ENCODE measurements at regions not wholly inside any gene's neighbourhood (a gene's known extent, or its start where the extent isn't known, plus 50 kb on each side); places are given as distances from the start of the nearest gene placed in this dataset.

DNA sequence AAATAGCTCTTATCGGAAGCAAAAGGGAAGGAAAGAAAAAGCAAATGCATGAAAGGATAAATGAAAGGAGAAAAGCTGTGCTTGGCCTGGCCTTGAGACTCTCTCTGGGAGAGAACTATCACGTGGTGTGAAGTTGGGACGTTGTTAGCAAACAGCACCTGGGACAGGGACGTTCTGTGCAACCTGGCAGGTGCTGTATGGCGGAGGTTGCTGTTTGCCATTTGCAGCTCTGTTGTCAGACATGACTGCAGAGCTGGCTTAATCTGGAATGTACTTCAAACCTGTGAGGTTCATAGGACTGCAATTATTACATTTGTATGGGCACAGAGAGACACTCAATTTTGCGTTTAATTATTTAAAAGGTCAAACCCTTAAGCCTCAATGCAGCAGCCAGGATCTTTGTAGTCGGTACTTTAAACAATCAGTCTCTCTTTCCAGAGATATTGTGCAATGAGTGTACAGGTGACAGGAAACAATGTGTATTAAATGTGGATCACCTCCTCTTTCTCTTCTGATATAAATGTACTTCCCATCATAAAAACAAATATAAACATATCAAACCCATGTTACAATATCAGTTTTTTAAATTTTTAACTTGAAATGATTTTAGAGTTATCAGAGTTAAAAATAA, 800.5 kb upstream of the KCND2 start:
- DNase-seq (no peak), ATAC-seq (no peak)
- Mint-ChIP-seq H3K27me3 (no peaks in the 10 kb centered on the region), H3K4me1 (no peaks in the 10 kb centered on the region), H3K36me3 (ENCODE audit: low read depth) (no peaks in the 10 kb centered on the region), H3K27ac (no peak overlapping the region), H3K4me3 (no peak overlapping the region)
- no peaks in the 10 kb centered on the region for H3K9me3 ChIP-seq (ENCODE audit: control insufficient read depth, low read length, poor library complexity, severe bottlenecking)

DNA sequence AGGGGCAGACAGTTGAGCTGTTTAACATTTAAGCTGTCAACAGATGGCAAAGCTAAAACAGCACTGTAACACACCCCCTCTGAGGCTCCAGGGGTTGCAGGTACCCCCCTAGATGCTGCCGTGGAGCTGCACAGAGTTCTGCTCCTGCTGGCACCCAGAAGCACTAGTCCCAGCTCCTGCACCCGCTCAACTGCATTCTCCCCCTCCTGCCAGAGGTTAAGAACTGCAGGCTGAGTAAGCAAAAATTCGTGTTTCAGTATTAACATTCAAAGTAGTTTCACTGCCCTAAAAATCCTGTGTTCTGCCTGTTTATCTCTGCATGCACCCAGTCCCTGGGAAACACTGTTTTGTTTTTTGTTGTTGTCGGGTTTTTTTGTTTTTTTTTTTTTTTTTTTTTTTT, 790.8 kb upstream of the KCND2 start:
- Mint-ChIP-seq H3K27ac (no peak overlapping the region), H3K36me3 (ENCODE audit: low read depth) (no peaks in the 10 kb centered on the region), H3K4me1 (no peaks in the 10 kb centered on the region), H3K27me3 (no peaks in the 10 kb centered on the region), H3K4me3 (no peak overlapping the region)
- no peaks in the 10 kb centered on the region for H3K9me3 ChIP-seq (ENCODE audit: control insufficient read depth, low read length, poor library complexity, severe bottlenecking)
- ATAC-seq (no peak), DNase-seq (no peak)

DNA sequence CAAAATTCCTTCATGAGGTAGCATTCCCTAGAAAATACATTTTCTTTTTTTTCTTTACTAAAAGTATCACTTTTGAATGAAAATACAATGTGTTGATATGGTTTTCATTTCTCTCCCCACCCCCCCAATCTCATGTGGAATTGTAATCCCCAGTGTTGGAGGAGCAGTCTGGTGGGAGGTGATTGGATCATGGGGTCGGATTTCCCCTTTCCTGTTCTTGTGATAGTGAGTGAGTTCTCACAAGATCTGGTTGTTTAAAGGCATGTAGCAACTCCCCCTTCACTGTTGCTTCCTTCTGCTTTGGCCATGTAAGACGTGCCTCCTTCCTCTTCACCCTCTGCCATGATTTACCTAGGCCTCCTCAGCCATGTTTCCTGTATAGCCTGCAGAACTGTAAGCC, 790.3 kb upstream of the KCND2 start:
- no peak overlapping the region for H3K4me3 Mint-ChIP-seq
- no peaks in the 10 kb centered on the region for H3K9me3 ChIP-seq (ENCODE audit: control insufficient read depth, low read length, poor library complexity, severe bottlenecking)
- no peak for ATAC-seq
- H3K36me3 Mint-ChIP-seq (ENCODE audit: low read depth) = no peaks in the 10 kb centered on the region
- H3K27me3 Mint-ChIP-seq = no peaks in the 10 kb centered on the region
- no peak overlapping the region for H3K27ac Mint-ChIP-seq
- H3K4me1 Mint-ChIP-seq = no peaks in the 10 kb centered on the region
- no peak for DNase-seq

DNA sequence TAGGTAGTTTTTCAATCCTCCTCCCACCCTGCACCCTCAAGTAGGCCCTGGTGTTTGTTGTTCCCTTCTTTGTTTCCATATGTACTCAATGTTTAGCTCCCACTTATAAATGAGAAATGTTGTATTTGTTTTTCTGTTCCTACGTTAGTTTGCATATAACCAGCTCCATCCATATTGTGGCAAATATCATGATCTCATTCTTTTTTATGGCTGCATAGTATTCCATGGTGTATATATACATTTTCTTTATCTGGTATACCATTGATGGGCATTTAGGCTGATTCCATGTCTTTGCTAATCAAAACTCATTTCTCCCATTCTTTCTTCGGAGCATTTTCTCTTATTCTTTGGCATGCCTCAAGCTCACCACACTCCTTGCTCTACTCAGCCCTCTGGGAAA, 789.6 kb upstream of the KCND2 start:
- DNase-seq = no peak
- no peak for ATAC-seq
- Mint-ChIP-seq H3K27me3 (no peaks in the 10 kb centered on the region), H3K36me3 (ENCODE audit: low read depth) (no peaks in the 10 kb centered on the region), H3K4me3 (no peak overlapping the region), H3K4me1 (no peaks in the 10 kb centered on the region), H3K27ac (no peak overlapping the region)
- no peaks in the 10 kb centered on the region for H3K9me3 ChIP-seq (ENCODE audit: control insufficient read depth, low read length, poor library complexity, severe bottlenecking)

DNA sequence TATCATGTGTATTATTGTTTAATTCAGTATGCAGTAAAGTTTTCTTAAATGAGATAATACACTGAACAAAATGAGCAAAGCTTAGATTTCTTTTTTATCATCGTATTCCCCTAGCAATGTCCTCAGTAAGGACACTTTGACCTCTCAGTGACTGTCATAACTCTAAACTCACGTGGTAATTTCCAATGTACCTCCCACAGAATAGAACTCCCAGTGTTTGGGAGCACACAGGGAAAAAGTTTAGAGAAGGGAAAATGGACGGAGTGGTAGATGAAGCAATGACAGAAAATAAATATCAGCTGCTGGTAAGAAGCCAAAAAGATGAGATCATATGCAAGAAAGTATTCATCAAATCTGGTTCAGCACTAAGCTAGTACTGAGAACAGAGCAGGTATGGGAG, 758.6 kb upstream of the KCND2 start:
- DNase-seq (no peak), ATAC-seq (no peak)
- H3K27ac Mint-ChIP-seq = no peak overlapping the region
- H3K4me1 Mint-ChIP-seq = no peaks in the 10 kb centered on the region
- H3K9me3 ChIP-seq (ENCODE audit: control insufficient read depth, low read length, poor library complexity, severe bottlenecking) = no peaks in the 10 kb centered on the region
- H3K27me3 Mint-ChIP-seq = no peaks in the 10 kb centered on the region
- no peaks in the 10 kb centered on the region for H3K36me3 Mint-ChIP-seq (ENCODE audit: low read depth)
- no peak overlapping the region for H3K4me3 Mint-ChIP-seq

DNA sequence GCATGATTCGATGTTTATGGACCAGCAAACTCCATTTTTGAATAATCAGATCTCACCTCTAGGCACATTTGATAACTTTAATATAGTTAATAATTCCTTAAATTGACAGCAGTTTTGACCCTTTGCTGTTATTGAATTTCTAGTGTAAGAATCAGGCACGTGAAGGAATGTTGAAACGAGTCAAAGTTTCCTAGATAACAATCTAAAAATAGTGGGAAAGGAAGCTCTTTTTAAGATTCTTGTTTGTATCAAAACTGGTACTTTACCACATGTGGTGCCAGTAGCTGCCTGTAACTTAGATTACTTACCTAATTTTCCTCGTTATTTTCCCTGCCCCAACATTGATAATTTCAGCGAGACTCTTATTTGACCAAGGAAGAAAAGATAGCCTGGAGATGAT, 757.8 kb upstream of the KCND2 start:
- H3K9me3 ChIP-seq (ENCODE audit: control insufficient read depth, low read length, poor library complexity, severe bottlenecking) = no peaks in the 10 kb centered on the region
- no peaks in the 10 kb centered on the region for H3K36me3 Mint-ChIP-seq (ENCODE audit: low read depth)
- H3K27me3 Mint-ChIP-seq = no peaks in the 10 kb centered on the region
- H3K27ac Mint-ChIP-seq = no peak overlapping the region
- no peak for DNase-seq
- H3K4me1 Mint-ChIP-seq = no peaks in the 10 kb centered on the region
- no peak overlapping the region for H3K4me3 Mint-ChIP-seq
- ATAC-seq = no peak

DNA sequence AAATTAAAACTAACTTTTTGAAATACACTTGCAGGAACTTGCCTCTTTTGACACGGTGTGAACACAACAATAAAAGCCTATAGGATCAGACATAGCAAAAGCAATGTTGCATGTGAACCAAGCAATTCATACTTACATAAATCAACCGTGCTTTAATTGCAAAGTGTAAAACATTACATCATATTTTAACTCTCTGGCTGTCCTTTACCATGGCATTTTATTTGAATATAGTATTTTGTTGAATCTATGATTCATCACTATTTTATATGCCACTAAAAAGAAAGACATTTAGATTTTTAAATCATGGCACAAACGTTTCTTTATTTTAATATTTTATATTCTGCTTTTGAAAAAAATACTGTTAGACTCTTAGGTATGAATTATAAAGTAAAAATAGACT, 757.0 kb upstream of the KCND2 start:
- Mint-ChIP-seq H3K4me3 (no peak overlapping the region), H3K36me3 (ENCODE audit: low read depth) (no peaks in the 10 kb centered on the region), H3K27ac (no peak overlapping the region), H3K4me1 (no peaks in the 10 kb centered on the region), H3K27me3 (no peaks in the 10 kb centered on the region)
- no peak for ATAC-seq
- no peak for DNase-seq
- no peaks in the 10 kb centered on the region for H3K9me3 ChIP-seq (ENCODE audit: control insufficient read depth, low read length, poor library complexity, severe bottlenecking)

DNA sequence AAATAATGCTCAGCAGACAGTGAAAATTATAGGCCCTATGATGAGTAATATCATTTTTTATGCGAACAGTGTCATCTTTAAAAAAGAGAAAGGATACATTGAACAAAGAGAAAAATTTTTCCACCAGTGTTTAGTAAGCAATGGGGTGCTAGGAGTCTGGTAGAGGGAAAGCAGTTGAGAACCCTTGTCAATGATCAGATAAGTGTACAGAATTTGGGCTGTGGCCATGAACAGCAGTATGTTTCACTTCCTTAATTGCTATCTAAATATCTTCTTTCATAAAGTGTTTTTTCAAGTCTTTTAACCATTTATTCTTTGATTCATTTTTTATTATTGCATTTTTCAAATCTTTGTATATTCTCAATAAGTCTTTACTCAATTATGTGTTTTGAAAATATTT, 750.7 kb upstream of the KCND2 start:
- H3K4me3 Mint-ChIP-seq = no peak overlapping the region
- no peaks in the 10 kb centered on the region for H3K36me3 Mint-ChIP-seq (ENCODE audit: low read depth)
- no peak for DNase-seq
- no peaks in the 10 kb centered on the region for H3K4me1 Mint-ChIP-seq
- no peak overlapping the region for H3K27ac Mint-ChIP-seq
- no peak for ATAC-seq
- H3K9me3 ChIP-seq (ENCODE audit: control insufficient read depth, low read length, poor library complexity, severe bottlenecking) = no peaks in the 10 kb centered on the region
- no peaks in the 10 kb centered on the region for H3K27me3 Mint-ChIP-seq

DNA sequence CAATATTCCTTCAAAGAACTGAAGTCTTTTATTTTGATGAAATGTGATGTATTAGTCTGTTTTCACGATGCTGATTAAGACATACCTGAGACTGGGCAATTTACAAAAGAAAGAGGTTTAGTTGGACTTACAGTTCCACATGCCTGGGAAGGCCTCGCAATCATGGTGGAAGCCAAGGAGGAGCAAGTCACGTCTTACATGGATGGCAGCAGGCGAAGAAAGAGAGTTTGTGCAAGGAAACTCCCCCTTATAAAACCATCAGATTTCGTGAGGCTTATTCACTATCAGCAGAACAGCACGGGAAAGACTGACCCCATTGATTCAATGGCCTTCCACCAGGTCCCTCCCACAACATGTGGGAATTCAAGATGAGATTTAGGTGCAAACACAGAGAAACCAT, 750.3 kb upstream of the KCND2 start:
- ATAC-seq (no peak), DNase-seq (no peak)
- no peak overlapping the region for H3K4me3 Mint-ChIP-seq
- no peaks in the 10 kb centered on the region for H3K4me1 Mint-ChIP-seq
- no peak overlapping the region for H3K27ac Mint-ChIP-seq
- no peaks in the 10 kb centered on the region for H3K36me3 Mint-ChIP-seq (ENCODE audit: low read depth)
- H3K27me3 Mint-ChIP-seq = no peaks in the 10 kb centered on the region
- no peaks in the 10 kb centered on the region for H3K9me3 ChIP-seq (ENCODE audit: control insufficient read depth, low read length, poor library complexity, severe bottlenecking)

DNA sequence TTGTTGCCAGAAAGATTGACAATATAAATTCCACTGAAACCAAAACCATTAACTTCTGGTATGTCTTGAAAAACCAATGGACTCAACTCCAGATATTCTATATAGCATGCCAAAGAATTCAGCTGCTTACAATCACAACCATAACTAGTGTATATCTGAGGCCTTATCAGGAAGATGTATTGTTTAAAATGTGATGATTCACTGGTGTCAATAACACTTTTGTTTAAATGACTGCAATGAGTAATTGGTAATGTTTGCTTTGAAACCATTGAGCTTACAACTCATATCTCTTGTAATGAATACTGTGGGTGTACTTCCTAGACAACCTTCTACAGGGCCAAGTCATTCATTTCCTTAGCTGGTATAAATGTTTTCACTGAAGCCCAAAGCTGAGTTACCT, 727.9 kb upstream of the KCND2 start:
- Mint-ChIP-seq H3K27me3 (no peaks in the 10 kb centered on the region), H3K36me3 (ENCODE audit: low read depth) (no peaks in the 10 kb centered on the region), H3K4me3 (no peak overlapping the region), H3K27ac (no peak overlapping the region), H3K4me1 (no peaks in the 10 kb centered on the region)
- no peak for ATAC-seq
- DNase-seq = no peak
- no peaks in the 10 kb centered on the region for H3K9me3 ChIP-seq (ENCODE audit: control insufficient read depth, low read length, poor library complexity, severe bottlenecking)

DNA sequence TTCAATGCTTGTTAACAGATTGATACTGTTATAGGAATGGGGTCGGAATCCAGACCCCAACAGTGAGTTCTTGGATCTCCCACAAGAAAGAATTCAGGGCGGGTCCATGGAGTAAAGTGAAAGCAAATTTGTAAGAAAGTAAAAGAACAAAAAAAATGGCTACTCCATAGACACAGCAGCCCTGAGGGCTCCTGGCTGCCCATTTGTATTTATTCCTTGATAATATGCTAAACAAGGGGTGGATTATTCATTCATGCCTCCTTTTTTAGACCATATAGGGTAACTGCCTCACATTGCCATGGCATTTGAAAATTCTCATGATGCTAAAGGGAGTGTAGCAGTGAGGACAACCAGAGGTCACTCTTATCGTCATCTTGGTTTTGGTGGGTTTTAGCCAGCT, 717.2 kb upstream of the KCND2 start:
- no peak for DNase-seq
- no peaks in the 10 kb centered on the region for H3K27me3 Mint-ChIP-seq
- H3K27ac Mint-ChIP-seq = no peak overlapping the region
- no peaks in the 10 kb centered on the region for H3K36me3 Mint-ChIP-seq (ENCODE audit: low read depth)
- H3K4me1 Mint-ChIP-seq = no peaks in the 10 kb centered on the region
- no peak overlapping the region for H3K4me3 Mint-ChIP-seq
- ATAC-seq = no peak
- no peaks in the 10 kb centered on the region for H3K9me3 ChIP-seq (ENCODE audit: control insufficient read depth, low read length, poor library complexity, severe bottlenecking)

DNA sequence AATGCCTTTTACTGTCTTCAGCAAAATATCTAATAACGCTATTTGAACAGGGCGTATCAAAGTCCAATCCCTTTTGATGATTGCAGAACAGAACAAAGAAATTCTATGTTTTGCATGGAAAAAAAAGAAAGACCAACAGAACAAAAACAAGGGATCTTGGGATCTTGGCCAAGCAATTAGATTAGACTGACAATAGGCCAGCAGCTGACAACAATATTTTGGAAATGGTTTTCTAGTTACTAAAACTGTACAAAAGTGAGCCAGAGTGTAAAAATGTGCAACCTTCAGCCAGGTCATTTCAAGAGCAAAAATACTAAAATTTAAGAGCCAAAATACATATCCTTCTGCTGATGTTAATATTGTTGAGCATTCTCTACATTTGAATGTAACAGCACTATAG, 716.5 kb upstream of the KCND2 start:
- Mint-ChIP-seq H3K27ac (no peak overlapping the region), H3K27me3 (no peaks in the 10 kb centered on the region), H3K36me3 (ENCODE audit: low read depth) (no peaks in the 10 kb centered on the region), H3K4me3 (no peak overlapping the region), H3K4me1 (no peaks in the 10 kb centered on the region)
- no peak for ATAC-seq
- H3K9me3 ChIP-seq (ENCODE audit: control insufficient read depth, low read length, poor library complexity, severe bottlenecking) = no peaks in the 10 kb centered on the region
- DNase-seq = no peak

DNA sequence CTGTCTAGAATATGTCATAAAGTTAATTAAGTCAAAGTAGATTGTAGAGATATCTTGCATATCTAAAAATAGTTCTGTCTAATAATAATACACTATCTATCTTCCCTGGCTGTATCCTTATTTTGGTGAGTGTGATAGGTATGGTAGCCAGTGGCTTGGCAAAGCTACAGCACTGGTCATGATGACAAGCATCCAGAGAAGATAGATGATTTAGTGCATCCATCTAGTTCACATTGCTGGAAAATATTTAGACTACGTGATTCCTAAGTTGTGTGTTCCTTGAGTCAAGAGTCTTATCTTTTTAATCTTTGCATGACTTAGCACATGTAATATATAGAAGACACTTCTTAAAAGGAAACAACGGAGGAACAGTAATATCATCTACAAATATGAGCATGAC, 711.2 kb upstream of the KCND2 start:
- no peaks in the 10 kb centered on the region for H3K4me1 Mint-ChIP-seq
- no peak overlapping the region for H3K4me3 Mint-ChIP-seq
- H3K36me3 Mint-ChIP-seq (ENCODE audit: low read depth) = no peaks in the 10 kb centered on the region
- no peaks in the 10 kb centered on the region for H3K27me3 Mint-ChIP-seq
- ATAC-seq = no peak
- no peak for DNase-seq
- no peak overlapping the region for H3K27ac Mint-ChIP-seq
- H3K9me3 ChIP-seq (ENCODE audit: control insufficient read depth, low read length, poor library complexity, severe bottlenecking) = no peaks in the 10 kb centered on the region

DNA sequence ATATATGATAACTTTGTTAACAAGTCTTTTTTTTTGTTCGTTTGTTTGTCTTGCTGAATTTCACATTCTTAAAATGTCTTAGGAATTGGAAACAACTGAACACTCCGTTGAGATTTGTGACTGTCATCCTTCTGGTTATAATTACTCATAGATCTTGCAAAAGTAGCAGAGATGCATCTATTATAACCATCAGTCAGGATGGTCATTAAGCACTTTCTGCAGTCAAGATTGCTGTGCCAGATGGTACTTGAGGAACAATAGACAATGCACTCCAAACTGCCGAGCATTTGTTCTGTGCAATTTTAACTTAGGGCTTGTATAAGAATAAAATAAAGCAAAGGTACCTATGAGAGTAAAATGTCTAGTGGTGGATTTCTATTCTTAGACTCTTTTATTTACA, 710.1 kb upstream of the KCND2 start:
- Mint-ChIP-seq H3K36me3 (ENCODE audit: low read depth) (no peaks in the 10 kb centered on the region), H3K27ac (no peak overlapping the region), H3K4me1 (no peaks in the 10 kb centered on the region), H3K4me3 (no peak overlapping the region), H3K27me3 (no peaks in the 10 kb centered on the region)
- H3K9me3 ChIP-seq (ENCODE audit: control insufficient read depth, low read length, poor library complexity, severe bottlenecking) = no peaks in the 10 kb centered on the region
- DNase-seq (no peak), ATAC-seq (no peak)

DNA sequence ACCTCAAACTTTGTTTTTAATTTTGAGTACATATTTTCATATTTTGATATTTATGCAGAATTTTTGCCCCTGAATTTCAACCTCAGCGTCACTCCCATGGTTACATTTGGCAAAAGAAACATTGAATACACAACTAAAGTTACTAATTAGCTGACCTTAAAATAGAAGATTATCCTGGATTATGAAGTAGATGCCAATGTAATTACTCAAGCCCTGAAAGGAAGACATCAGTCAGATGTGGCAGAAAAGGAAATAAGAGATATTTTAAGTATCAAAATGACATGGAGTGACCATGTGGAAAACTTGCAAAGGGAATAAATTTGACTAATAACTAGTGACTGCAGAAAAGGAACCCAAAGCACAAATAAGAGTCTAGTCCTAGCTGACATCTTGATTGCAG, 701.3 kb upstream of the KCND2 start:
- Mint-ChIP-seq H3K4me3 (no peak overlapping the region), H3K27ac (no peak overlapping the region), H3K27me3 (no peaks in the 10 kb centered on the region), H3K4me1 (no peaks in the 10 kb centered on the region), H3K36me3 (ENCODE audit: low read depth) (no peaks in the 10 kb centered on the region)
- ATAC-seq (no peak), DNase-seq (no peak)
- H3K9me3 ChIP-seq (ENCODE audit: control insufficient read depth, low read length, poor library complexity, severe bottlenecking) = no peaks in the 10 kb centered on the region

Data from T-helper 17 cell (primary cell).